ENCODE measurements at regions not wholly inside any gene's neighbourhood (a gene's known extent, or its start where the extent isn't known, plus 50 kb on each side); places are given as distances from the start of the nearest gene placed in this dataset.

DNA sequence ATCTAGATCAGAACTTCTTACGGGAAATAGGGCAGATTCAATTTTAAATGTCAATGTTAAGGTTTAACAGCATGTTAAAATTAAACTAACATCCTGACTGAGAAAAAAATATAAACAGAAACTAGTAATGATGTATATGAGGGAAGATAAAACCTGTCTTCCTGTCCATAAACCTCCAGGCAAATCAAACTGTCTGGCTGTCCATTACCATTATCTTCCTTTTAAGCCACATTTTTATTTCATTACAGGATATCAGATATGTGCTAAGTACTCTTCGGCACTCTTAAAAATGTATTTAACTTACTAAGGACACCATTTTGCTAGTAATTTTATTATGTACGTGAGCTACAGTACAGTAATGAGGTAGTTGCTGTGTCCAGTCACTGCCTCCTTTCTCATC is 1461.7 kb upstream of the ALCAM start:
- POLR2A ChIA-PET = no interaction called here
- peaks cover 3% of the 10 kb centered on the region for H3K9me3 Mint-ChIP-seq (ENCODE audit: insufficient read depth)
- no peaks in the 10 kb centered on the region for H3K27me3 Mint-ChIP-seq (ENCODE audit: low read depth)
- DNase-seq (no peak), ATAC-seq (no peak)
- no peak overlapping the region for H3K27ac Mint-ChIP-seq
- CTCF ChIA-PET = no interaction called here
- no peak overlapping the region for H3K4me3 Mint-ChIP-seq
- no peaks in the 10 kb centered on the region for H3K36me3 Mint-ChIP-seq (ENCODE audit: low read depth)
- no peaks in the 10 kb centered on the region for H3K4me1 Mint-ChIP-seq (ENCODE audit: low read depth)

DNA sequence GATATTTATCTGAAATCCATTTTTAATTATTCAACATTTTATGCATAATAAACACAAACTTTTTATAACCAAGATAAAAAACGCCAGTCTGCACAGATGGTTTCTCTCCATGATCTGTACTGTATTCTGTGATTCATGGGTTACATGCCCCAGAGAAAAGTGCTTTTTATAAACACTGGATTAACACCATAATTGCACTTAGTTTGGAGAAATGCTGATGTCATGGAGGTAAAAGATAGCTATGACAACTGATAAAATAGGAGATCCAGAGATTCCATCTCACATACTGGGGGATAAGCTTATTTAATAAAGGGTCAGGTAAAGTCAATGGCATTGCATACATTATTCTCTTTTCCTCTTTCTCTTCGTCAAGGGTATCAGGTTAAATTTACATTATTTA is 1460.4 kb upstream of the ALCAM start:
- POLR2A ChIA-PET = no interaction called here
- no peak for ATAC-seq
- Mint-ChIP-seq H3K4me3 (no peak overlapping the region), H3K4me1 (ENCODE audit: low read depth) (no peaks in the 10 kb centered on the region), H3K27me3 (ENCODE audit: low read depth) (no peaks in the 10 kb centered on the region), H3K27ac (no peak overlapping the region), H3K36me3 (ENCODE audit: low read depth) (no peaks in the 10 kb centered on the region), H3K9me3 (ENCODE audit: insufficient read depth) (peaks cover 3% of the 10 kb centered on the region)
- CTCF ChIA-PET = no interaction called here
- no peak for DNase-seq

DNA sequence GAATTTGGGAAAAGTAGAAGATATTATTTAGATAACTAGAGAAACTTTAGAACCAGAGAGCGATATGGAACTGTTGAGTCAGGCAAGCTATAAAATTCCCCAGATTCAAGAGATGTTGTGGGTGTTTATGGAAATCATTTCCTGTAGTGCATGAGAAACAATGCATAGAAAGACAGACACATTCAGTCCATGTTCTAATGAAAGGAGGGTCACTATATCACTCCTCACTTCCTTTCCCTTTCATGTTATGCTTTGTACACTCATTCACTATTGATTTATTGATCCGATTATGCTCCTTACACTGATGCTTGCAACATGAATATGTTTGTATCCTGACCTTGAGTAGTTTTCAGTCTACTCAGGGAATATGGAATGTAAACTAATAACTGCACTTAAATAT is 1459.9 kb upstream of the ALCAM start:
- Mint-ChIP-seq H3K27ac (no peak overlapping the region), H3K36me3 (ENCODE audit: low read depth) (no peaks in the 10 kb centered on the region), H3K27me3 (ENCODE audit: low read depth) (no peaks in the 10 kb centered on the region), H3K4me3 (no peak overlapping the region), H3K4me1 (ENCODE audit: low read depth) (no peaks in the 10 kb centered on the region), H3K9me3 (ENCODE audit: insufficient read depth) (peaks cover 3% of the 10 kb centered on the region)
- DNase-seq (no peak), ATAC-seq (no peak)
- POLR2A ChIA-PET = no interaction called here
- CTCF ChIA-PET = no interaction called here

DNA sequence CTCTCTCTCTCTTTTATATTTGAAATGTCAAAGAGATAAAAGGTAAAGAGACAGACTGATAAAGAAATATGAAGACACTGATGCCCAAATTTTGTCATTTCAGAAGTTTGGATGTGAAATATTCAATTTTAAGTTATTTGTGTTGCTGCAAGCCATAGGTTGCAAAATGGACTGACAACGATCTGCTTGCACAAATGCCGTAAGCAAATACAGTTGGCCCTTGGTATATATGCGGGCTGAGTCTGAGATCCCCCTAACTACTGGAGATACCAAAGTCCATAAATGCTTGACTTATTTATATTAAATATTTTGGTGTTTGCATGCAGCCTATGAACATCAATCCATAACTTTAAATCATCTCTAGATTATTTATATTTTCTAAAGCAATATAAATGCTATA is 1459.1 kb upstream of the ALCAM start:
- no peaks in the 10 kb centered on the region for H3K36me3 Mint-ChIP-seq (ENCODE audit: low read depth)

DNA sequence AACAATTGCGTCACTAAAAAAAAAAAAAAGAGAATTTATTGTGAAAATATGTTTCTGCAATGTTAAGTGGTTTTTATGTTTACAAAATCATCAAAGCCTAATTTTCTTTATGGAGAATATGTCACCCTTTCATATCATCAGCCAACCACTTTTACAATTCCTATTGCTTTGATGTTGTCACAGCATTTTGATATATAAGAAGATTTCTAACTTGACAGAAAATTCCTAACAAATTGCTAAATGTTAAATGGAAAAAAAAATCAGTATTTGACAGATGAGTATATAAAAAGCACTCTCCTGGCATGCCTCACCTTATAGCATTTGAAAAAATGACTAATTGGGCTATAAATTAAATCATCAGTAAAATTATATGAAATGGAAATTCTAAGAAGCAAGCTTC is 1457.3 kb upstream of the ALCAM start:
- Mint-ChIP-seq H3K9me3 (ENCODE audit: insufficient read depth) (no peaks in the 10 kb centered on the region), H3K4me1 (ENCODE audit: low read depth) (no peaks in the 10 kb centered on the region), H3K27ac (no peak overlapping the region), H3K27me3 (ENCODE audit: low read depth) (no peaks in the 10 kb centered on the region), H3K4me3 (no peak overlapping the region), H3K36me3 (ENCODE audit: low read depth) (no peaks in the 10 kb centered on the region)
- no peak for DNase-seq
- POLR2A ChIA-PET = no interaction called here
- CTCF ChIA-PET = no interaction called here
- ATAC-seq = no peak

More for the DNA sequence above, 1459.1 kb upstream of the ALCAM start:
- Mint-ChIP-seq H3K9me3 (ENCODE audit: insufficient read depth) (peaks cover 3% of the 10 kb centered on the region), H3K27ac (no peak overlapping the region), H3K4me3 (no peak overlapping the region), H3K4me1 (ENCODE audit: low read depth) (no peaks in the 10 kb centered on the region), H3K27me3 (ENCODE audit: low read depth) (no peaks in the 10 kb centered on the region)
- DNase-seq (no peak), ATAC-seq (no peak)
- ChIA-PET CTCF (no interaction called here), POLR2A (no interaction called here)

DNA sequence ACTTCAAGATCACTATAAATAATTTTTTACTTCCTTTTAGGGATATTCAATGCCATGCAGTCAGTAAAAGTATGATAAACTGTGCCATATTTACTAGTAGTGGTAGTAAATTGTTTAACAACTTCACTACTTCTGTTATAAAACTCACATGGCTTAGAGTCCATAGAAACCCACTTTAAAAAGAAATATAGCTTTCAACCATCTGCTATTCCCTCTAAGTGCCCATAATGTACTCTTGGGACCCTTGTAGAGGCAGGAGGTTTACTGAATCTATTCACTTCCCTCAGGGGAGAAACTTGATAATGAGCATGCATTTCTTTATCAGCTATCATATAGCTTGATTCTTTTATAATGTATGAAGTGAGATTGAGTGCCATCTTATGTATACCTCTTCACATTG is 1448.4 kb upstream of the ALCAM start:
- Mint-ChIP-seq H3K27ac (no peak overlapping the region), H3K36me3 (ENCODE audit: low read depth) (no peaks in the 10 kb centered on the region), H3K4me1 (ENCODE audit: low read depth) (no peaks in the 10 kb centered on the region), H3K4me3 (no peak overlapping the region), H3K27me3 (ENCODE audit: low read depth) (no peaks in the 10 kb centered on the region), H3K9me3 (ENCODE audit: insufficient read depth) (peaks cover 1% of the 10 kb centered on the region)
- no peak for ATAC-seq
- ChIA-PET CTCF (no interaction called here), POLR2A (no interaction called here)
- no peak for DNase-seq

DNA sequence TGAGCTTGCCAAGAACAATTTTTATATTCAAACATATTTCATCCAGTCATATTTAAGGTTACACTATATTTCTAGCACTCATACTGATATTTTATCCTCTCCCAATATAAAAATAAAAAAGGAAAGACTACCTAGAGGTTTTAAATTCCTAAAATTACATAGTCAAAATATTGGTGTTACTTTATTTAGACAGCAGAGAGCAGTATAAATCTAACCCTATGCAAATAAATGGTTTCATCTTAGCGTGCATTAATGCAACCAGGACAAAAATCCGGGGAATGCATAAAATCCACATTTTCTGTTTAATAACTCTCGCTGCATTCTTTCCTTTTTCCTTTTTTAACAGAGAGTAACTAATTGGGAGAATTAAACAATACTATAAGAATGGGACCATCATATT is 1447.4 kb upstream of the ALCAM start:
- Mint-ChIP-seq H3K9me3 (ENCODE audit: insufficient read depth) (peaks cover 5% of the 10 kb centered on the region), H3K4me1 (ENCODE audit: low read depth) (no peaks in the 10 kb centered on the region), H3K27me3 (ENCODE audit: low read depth) (no peaks in the 10 kb centered on the region), H3K36me3 (ENCODE audit: low read depth) (no peaks in the 10 kb centered on the region), H3K4me3 (no peak overlapping the region), H3K27ac (no peak overlapping the region)
- ChIA-PET CTCF (no interaction called here), POLR2A (no interaction called here)
- no peak for ATAC-seq
- no peak for DNase-seq

DNA sequence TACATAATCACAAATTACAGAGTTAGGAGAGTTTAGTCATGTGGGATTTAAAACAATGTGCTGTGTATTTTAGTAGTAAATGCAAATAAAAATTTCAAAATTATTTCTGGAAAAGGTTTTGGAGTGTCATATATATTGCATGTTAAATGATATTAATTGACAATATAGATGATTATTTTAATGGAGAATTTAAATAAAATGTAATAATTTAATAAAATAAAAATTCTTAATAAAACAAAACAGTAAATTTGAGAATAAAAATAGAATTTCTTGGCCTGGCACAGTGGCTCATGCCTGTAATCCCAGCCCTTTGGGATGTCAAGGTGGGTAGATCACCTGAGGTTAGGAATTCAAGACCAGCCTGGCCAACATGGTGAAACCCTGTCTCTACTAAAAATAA is 1442.8 kb upstream of the ALCAM start:
- H3K4me3 Mint-ChIP-seq = no peak overlapping the region
- no peak overlapping the region for H3K27ac Mint-ChIP-seq
- DNase-seq (no peak), ATAC-seq (no peak)
- no peaks in the 10 kb centered on the region for H3K27me3 Mint-ChIP-seq (ENCODE audit: low read depth)
- no peaks in the 10 kb centered on the region for H3K36me3 Mint-ChIP-seq (ENCODE audit: low read depth)
- POLR2A ChIA-PET = no interaction called here
- H3K9me3 Mint-ChIP-seq (ENCODE audit: insufficient read depth) = peaks cover 5% of the 10 kb centered on the region
- no peaks in the 10 kb centered on the region for H3K4me1 Mint-ChIP-seq (ENCODE audit: low read depth)
- CTCF ChIA-PET = no interaction called here

DNA sequence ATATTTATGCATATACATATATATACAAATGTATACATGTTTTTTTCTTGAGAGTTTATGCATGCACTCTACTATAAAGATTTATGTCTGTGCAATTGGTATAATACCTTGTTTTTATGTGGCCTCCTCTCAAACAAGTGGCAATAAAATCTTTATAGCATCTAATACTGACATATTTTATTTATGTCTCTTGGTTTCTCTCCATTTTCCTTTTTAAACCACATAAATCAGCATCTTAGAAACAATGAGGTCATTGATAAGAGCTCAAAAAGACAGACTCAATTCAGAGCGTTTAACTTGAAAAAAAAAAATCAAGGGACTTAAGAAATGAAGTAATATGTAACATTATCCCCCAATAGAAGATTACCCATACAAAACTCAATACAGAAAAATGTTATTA is 1442.2 kb upstream of the ALCAM start:
- POLR2A ChIA-PET = no interaction called here
- no peak overlapping the region for H3K27ac Mint-ChIP-seq
- DNase-seq (no peak), ATAC-seq (no peak)
- peaks cover 5% of the 10 kb centered on the region for H3K9me3 Mint-ChIP-seq (ENCODE audit: insufficient read depth)
- CTCF ChIA-PET = no interaction called here
- no peaks in the 10 kb centered on the region for H3K4me1 Mint-ChIP-seq (ENCODE audit: low read depth)
- no peaks in the 10 kb centered on the region for H3K27me3 Mint-ChIP-seq (ENCODE audit: low read depth)
- no peak overlapping the region for H3K4me3 Mint-ChIP-seq
- no peaks in the 10 kb centered on the region for H3K36me3 Mint-ChIP-seq (ENCODE audit: low read depth)

DNA sequence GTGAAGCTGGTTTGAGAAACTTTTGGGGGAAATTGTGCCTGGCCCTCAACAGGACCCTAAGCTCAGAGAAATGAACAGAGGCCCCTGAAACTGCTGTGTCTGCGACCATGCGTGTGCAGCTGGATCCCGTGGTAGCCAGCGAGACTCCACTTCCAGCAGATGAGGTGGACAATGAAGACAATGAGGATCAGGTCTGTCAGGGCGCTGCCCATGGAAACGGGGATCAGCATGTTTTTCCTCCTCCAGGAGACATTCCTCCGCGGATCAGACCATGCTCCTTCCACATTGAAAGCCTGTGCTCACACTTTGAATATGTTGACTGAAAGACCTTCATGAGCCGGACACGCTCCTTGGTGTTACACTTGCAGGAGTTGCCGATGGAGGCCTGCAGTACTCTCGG is 1439.8 kb upstream of the ALCAM start:
- Mint-ChIP-seq H3K9me3 (ENCODE audit: insufficient read depth) (peaks cover 12% of the 10 kb centered on the region), H3K27me3 (ENCODE audit: low read depth) (no peaks in the 10 kb centered on the region), H3K4me1 (ENCODE audit: low read depth) (no peaks in the 10 kb centered on the region), H3K4me3 (no peak overlapping the region), H3K27ac (no peak overlapping the region), H3K36me3 (ENCODE audit: low read depth) (no peaks in the 10 kb centered on the region)
- ChIA-PET CTCF (no interaction called here), POLR2A (interaction anchor here (0.7 kb wide), 1 partner anchor 477 kb away, joined by 3 read pairs; no protein-coding TSS in a partner anchor)
- DNase-seq (no peak), ATAC-seq (no peak)

DNA sequence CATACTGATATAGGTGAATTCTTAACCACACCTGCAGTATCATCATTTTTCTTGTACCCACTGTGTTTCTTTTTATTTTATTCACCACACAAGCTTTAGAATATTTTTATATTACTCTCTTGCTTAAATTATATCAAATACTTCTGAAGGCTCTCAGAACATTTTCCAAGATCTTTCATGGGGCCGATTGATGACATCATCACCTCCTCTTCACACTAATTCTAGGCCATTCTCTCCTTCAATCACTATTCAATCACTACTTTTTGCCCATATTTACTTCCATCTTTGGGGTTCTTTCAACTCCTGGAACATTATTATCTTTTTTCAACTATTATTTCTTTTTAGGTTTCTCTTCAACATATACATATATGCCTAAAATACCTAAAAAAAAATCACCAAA is 1438.8 kb upstream of the ALCAM start:
- POLR2A ChIA-PET = no interaction called here
- Mint-ChIP-seq H3K36me3 (ENCODE audit: low read depth) (no peaks in the 10 kb centered on the region), H3K27me3 (ENCODE audit: low read depth) (no peaks in the 10 kb centered on the region), H3K9me3 (ENCODE audit: insufficient read depth) (peaks cover 13% of the 10 kb centered on the region), H3K4me3 (no peak overlapping the region), H3K27ac (no peak overlapping the region), H3K4me1 (ENCODE audit: low read depth) (no peaks in the 10 kb centered on the region)
- CTCF ChIA-PET = no interaction called here
- ATAC-seq (no peak), DNase-seq (no peak)

DNA sequence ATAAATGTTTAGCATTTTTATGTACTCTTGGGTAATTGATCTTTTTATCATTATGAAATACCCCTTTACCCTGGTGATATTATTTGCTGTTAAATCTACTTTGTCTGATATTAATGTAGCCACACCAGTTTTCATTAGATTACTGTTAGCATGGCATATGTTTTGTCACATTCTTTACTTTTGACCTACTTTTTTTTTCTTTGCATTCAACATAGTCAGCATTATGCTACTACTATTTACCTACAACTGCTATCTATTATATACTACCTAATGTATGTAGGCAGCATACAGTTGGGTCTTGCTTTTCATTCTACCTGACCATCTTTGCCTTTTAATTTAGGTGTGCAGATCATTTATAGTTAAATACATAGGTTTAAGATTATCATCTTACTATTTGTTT is 1429.6 kb upstream of the ALCAM start:
- ATAC-seq (no peak), DNase-seq (no peak)
- Mint-ChIP-seq H3K4me1 (ENCODE audit: low read depth) (no peaks in the 10 kb centered on the region), H3K36me3 (ENCODE audit: low read depth) (no peaks in the 10 kb centered on the region), H3K9me3 (ENCODE audit: insufficient read depth) (no peaks in the 10 kb centered on the region), H3K4me3 (no peak overlapping the region), H3K27ac (no peak overlapping the region), H3K27me3 (ENCODE audit: low read depth) (no peaks in the 10 kb centered on the region)
- CTCF ChIA-PET = no interaction called here
- POLR2A ChIA-PET = no interaction called here

DNA sequence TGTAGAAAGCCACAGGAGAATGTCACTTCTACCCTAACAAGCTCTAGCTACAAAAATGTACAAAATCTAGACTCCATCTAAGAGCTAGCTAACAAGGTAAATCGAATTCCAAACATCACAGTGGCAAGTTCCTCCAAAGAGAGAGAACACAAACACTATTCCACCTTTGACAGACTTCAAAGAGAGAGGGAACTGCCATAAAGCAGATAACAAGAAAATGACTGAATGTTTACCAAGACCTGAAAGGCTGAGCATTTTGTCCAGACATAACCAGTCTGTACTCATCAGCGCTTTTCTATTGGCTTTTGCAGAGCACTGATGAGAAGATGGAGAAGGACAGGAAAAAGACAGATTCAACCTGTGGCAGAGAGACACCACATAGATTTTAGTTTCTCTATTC is 1419.6 kb upstream of the ALCAM start:
- Mint-ChIP-seq H3K27me3 (ENCODE audit: low read depth) (no peaks in the 10 kb centered on the region), H3K9me3 (ENCODE audit: insufficient read depth) (no peaks in the 10 kb centered on the region), H3K36me3 (ENCODE audit: low read depth) (no peaks in the 10 kb centered on the region), H3K4me1 (ENCODE audit: low read depth) (no peaks in the 10 kb centered on the region), H3K27ac (no peak overlapping the region), H3K4me3 (no peak overlapping the region)
- DNase-seq (no peak), ATAC-seq (no peak)
- ChIA-PET CTCF (no interaction called here), POLR2A (no interaction called here)

DNA sequence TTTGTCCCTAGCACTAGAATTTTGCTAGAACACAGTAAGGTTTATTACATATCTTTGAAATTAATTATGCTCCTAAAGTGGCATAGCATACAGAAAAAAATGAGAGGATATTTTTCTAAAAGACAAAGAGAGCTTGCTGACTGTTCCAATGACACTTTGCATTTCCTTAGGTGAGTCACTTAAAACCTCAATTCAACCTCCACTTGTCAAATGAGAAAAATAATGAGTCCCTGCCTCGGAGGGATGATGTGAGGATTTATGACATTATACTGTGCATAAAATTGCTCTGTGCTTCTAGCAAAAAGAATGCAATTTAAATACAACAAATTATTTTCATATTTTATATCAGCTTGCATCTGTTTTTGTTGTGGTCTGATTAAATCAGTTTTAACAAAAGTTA is 1417.0 kb upstream of the ALCAM start:
- CTCF ChIA-PET = no interaction called here

More for the DNA sequence above, 1417.0 kb upstream of the ALCAM start:
- H3K4me1 Mint-ChIP-seq (ENCODE audit: low read depth) = no peaks in the 10 kb centered on the region
- no peaks in the 10 kb centered on the region for H3K27me3 Mint-ChIP-seq (ENCODE audit: low read depth)
- H3K4me3 Mint-ChIP-seq = no peak overlapping the region
- POLR2A ChIA-PET = no interaction called here
- H3K9me3 Mint-ChIP-seq (ENCODE audit: insufficient read depth) = peaks cover 4% of the 10 kb centered on the region
- ATAC-seq (no peak), DNase-seq (no peak)
- H3K36me3 Mint-ChIP-seq (ENCODE audit: low read depth) = no peaks in the 10 kb centered on the region
- H3K27ac Mint-ChIP-seq = no peak overlapping the region
